Stimulated activated naive B cell treated with anti-CD40 and anti-IgM and Interleukin-4, amounts not matched to agents 10 μg/mL and 1 μg/mL and 100 μg/mL, for 72 hours (primary cell): ENCODE measurements at regions not wholly inside any gene's neighbourhood (a gene's known extent, or its start where the extent isn't known, plus 50 kb on each side); places are given as distances from the start of the nearest gene placed in this dataset.

Experiments used
- ATAC-seq, 2 donors: fragments of 150-1000 bp; cut with Tn5 transposase; replicated peaks; 2 replicates each; pipeline ENCODE4 v1.10.0; 2021; ENCODE audit warnings: moderate library complexity in 1 of 2
- DNase-seq: peaks from one replicate; pipeline ENCODE4 v3.0.0; 2021
- H3K27ac Mint-ChIP-seq: one replicate; pipeline ENCODE4 v1.8.0; 2022; ENCODE audit warnings: mild to moderate bottlenecking, mixed read lengths
- H3K27me3 Mint-ChIP-seq, 2 donors: one replicate each; pipeline ENCODE4 v1.8.0; 2022; ENCODE audit warnings: mixed read lengths in 2 of 2
- H3K36me3 Mint-ChIP-seq, 2 donors: one replicate each; pipeline ENCODE4 v1.8.0; 2022; ENCODE audit warnings: mixed read lengths in 2 of 2, mild to moderate bottlenecking in 1 of 2
- H3K4me1 Mint-ChIP-seq, 2 donors: one replicate each; pipeline ENCODE4 v1.8.0; 2022; ENCODE audit warnings: mixed read lengths in 2 of 2, mild to moderate bottlenecking in 1 of 2
- H3K4me3 Mint-ChIP-seq, 2 donors: one replicate each; pipeline ENCODE4 v1.8.0; 2022; ENCODE audit warnings: mild to moderate bottlenecking in 2 of 2, mixed read lengths in 2 of 2, moderate library complexity in 1 of 2
- H3K9me3 Mint-ChIP-seq, 2 donors: one replicate each; pipeline ENCODE4 v1.8.0; 2022; ENCODE audit warnings: mixed read lengths in 2 of 2, mild to moderate bottlenecking in 1 of 2

DNA sequence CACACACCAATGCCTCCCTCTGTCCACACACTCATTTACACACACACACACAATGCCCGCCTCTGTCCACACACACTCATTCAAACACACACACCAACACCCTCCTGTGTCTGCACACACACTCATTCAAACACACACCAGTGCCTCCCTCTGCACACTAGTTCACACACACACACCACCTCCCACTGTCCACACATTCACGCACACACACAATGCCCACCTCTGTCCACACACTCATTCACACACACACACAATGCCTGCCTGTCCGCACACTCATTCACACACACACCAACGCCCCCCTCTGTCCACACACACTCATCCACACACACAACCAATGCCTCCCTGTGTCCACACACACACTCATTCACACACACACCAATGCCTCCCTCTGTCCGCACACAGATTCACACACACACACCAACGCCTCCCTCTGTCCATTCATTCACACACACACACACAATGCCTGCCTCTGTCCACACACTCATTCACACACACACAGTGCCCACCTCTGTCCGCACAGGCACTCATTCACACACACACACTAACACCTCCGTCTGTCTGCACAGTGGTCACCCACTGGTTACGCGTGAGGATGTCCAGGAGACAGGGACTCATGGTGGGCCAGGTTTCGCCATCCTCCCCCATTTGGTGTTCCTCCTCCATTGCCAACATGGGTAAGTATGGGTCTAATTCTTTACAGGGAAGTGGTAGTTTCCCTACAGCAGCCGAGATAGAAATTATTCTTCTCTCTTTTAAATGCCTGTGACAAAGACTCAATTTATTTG is 62.4 kb upstream of the THBS2 start:
- H3K27me3 Mint-ChIP-seq: peaks cover 0 to 4% of the 10 kb centered on the region in 2 donors
- no peaks in the 10 kb centered on the region for H3K9me3 Mint-ChIP-seq

DNA sequence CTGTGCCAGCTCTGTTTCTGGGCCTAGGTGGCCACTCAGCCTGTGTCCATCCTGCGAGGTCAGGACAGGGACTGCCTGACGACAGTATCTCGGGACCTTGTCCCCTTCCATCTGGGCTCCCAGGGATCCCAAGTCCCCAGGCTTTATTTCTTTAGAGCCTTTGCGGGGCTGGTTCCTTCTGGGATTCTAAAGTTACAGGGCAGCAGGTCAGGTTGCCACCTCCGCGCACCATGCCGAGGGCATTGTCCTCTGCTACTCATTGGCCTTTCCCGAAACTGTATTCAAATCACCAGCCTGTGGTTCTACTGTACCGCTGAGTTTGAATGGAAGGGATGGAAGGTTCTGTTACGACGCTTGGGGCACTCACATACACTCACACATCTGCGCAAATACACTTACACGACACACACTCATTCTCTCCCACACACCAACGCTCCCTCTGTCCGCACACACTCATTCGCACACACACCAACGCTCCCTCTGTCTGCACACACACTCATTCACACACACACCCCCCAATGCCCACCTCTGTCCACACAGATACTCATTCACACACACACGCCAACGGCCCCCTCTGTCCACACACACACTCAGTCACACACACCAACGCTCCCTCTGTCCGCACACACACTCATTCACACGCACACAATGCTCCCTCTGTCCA is 59.8 kb upstream of the THBS2 start:
- no peak overlapping the region for H3K27ac Mint-ChIP-seq
- H3K27me3 Mint-ChIP-seq: peaks cover 0 to 5% of the 10 kb centered on the region in 2 donors
- no peak overlapping the region for H3K4me3 Mint-ChIP-seq
- no peaks in the 10 kb centered on the region for H3K4me1 Mint-ChIP-seq
- H3K9me3 Mint-ChIP-seq: peaks cover 0 to 2% of the 10 kb centered on the region in 2 donors
- no peak for ATAC-seq
- no peaks in the 10 kb centered on the region for H3K36me3 Mint-ChIP-seq
- DNase-seq: no peak

More for the DNA sequence above, 62.4 kb upstream of the THBS2 start:
- Mint-ChIP-seq H3K4me3 (no peak overlapping the region), H3K36me3 (no peaks in the 10 kb centered on the region), H3K27ac (no peak overlapping the region), H3K4me1 (no peaks in the 10 kb centered on the region)
- DNase-seq (no peak), ATAC-seq (no peak)

DNA sequence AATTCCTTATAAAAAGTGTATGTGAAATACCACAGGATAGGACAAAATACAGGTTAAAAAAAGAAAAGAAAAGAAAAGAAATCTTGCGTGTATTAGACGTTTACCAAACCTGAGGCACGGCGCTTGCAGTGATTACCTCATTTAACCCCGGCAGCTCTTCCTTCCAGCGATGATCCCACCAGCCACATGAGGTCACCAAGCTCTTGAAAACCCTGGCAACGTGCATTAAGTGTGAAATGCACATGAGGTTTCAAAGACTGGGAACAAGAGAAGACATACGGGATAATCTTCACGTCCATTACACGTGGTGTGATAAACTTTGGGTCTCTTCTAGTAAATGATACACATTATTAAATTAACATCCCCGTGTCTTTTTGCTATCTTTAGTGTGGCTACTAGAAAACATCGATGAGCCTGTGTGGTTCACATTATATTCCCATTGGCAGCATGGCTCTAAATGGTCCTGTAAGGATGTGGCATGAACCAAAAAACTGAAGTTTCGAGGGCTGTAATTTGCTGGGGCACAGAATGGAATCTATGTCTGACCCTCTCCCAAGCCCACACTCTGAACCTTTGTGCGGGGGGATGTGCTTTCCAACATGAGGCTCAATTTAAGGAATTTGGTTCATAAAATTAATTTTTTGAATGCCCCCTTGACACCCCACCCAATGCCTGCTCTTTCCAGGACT is 59.2 kb upstream of the THBS2 start:
- H3K4me3 Mint-ChIP-seq: no peak overlapping the region
- H3K27ac Mint-ChIP-seq: no peak overlapping the region
- H3K9me3 Mint-ChIP-seq: peaks cover 0 to 5% of the 10 kb centered on the region in 2 donors
- DNase-seq: no peak
- H3K27me3 Mint-ChIP-seq: peaks cover 0 to 5% of the 10 kb centered on the region in 2 donors
- no peaks in the 10 kb centered on the region for H3K4me1 Mint-ChIP-seq
- no peak for ATAC-seq
- no peaks in the 10 kb centered on the region for H3K36me3 Mint-ChIP-seq

DNA sequence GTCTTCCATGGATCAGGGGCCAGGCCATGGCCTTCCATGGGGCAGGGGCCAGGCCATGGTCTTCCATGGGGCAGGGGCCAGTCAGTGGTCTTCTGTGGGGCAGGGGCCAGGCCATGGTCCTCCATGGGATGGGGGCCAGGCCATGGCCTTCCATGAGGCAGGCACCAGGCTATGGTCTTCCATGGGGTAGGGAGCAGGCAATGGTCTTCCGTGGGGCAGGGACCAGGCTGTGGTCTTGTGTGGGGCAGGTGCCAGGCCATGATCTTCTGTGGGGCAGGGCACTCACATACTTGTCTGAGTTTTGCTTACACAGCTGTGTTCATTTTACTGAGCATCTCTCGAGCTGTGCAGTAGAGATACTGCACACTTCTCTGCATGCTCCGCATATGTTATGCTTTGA is 57.3 kb upstream of the THBS2 start:
- Mint-ChIP-seq H3K36me3 (no peaks in the 10 kb centered on the region), H3K27me3 (peaks cover 0 to 5% of the 10 kb centered on the region in 2 donors), H3K9me3 (peaks cover 0 to 8% of the 10 kb centered on the region in 2 donors), H3K4me3 (no peak overlapping the region), H3K27ac (no peak overlapping the region), H3K4me1 (no peaks in the 10 kb centered on the region)
- DNase-seq: no peak
- no peak for ATAC-seq
